Mammary epithelial cell (primary cell): ENCODE measurements at regions not wholly inside any gene's neighbourhood (a gene's known extent, or its start where the extent isn't known, plus 50 kb on each side); places are given as distances from the start of the nearest gene placed in this dataset.

Experiments
- CTCF ChIP-seq, 2 donors: IDR thresholded peaks in 1 of 2; conservative IDR thresholded peaks in 1 of 2; 2 replicates each; pipeline ENCODE4 v1.5.1; 2011 to 2012; ENCODE audit warnings: inconsistent platforms in 2 of 2, low read length in 2 of 2, mild to moderate bottlenecking in 2 of 2, control low read depth in 1 of 2, low read depth in 1 of 2; ENCODE audit not compliant: insufficient read depth in 1 of 2; ENCODE audit errors: extremely low read depth in 1 of 2
- EZH2 ChIP-seq: IDR thresholded peaks from 2 replicates; pipeline ENCODE4 v1.6.1; 2012; ENCODE audit warnings: low read length, inconsistent platforms, borderline replicate concordance

DNA sequence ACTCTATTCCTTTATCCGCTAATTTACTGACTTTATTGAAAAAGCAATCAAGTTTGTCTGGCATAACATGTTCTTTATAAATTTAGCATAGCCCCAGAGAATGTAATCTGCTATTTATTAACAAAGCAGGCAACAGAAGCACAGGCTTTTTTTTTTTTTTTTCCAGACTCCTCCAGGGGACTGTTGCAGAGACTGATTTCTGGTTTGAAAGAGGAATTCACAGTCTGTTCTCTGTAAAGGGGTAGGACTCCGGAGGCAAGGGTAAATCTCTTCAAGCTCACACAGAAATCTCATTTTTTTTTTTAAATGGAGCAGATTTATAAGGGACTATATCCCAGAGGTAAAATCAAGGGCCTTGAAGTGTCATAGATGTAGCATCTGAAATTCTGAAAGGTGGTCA lies 1386.5 kb upstream of the CDH8 start:
- TF ChIP-seq CTCF (conservative IDR thresholded peaks at IDR 0.05 in 1 of 2, IDR thresholded peaks at IDR 0.05 in 1 of 2; ENCODE audit: extremely low read depth in 1 of 2, insufficient read depth in 1 of 2, low read depth in 1 of 2, low read length in 2 of 2) (no peak), EZH2 (no peak)
